Retinal pigment epithelial cell (primary cell): ENCODE measurements at regions not wholly inside any gene's neighbourhood (a gene's known extent, or its start where the extent isn't known, plus 50 kb on each side); places are given as distances from the start of the nearest gene placed in this dataset.

Experiments
- DNase-seq: peaks from one replicate; pipeline ENCODE4 v3.0.0-alpha.2; 2010; ENCODE audit warnings: low read depth
- H3K4me3 ChIP-seq: 2 replicates; pipeline ENCODE4 v1.5.1; 2011; ENCODE audit warnings: mild to moderate bottlenecking, low read length, control low read depth, moderate library complexity
- TF ChIP-seq, protein P1 (sequence below): conservative IDR thresholded peaks from 2 replicates; pipeline ENCODE4 v1.5.1; 2011; ENCODE audit warnings: low read depth, low read length, control low read depth, inconsistent platforms

DNA sequence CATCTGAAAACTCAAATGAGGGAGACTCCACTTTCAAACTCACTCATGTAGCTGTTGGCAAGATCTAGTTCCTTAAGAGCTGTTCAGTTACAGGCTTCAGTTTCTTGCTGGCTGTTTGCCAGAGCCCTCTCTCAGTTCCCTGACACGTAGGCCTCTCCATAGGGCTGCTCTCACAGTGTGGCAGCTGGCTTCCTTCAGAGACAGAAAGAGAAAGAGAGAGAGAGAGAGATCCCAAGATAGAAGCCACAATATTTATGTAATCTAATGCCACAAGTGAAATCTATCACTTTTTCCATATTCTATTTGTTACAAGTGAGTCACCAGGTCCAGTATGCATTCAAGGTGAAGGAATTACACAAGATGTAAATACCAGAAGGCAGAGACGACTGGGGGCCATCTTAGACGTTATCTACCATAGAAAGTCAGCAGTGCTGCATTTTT is 168.8 kb downstream of the RCN1 start:
- TF ChIP-seq, protein P1, sequence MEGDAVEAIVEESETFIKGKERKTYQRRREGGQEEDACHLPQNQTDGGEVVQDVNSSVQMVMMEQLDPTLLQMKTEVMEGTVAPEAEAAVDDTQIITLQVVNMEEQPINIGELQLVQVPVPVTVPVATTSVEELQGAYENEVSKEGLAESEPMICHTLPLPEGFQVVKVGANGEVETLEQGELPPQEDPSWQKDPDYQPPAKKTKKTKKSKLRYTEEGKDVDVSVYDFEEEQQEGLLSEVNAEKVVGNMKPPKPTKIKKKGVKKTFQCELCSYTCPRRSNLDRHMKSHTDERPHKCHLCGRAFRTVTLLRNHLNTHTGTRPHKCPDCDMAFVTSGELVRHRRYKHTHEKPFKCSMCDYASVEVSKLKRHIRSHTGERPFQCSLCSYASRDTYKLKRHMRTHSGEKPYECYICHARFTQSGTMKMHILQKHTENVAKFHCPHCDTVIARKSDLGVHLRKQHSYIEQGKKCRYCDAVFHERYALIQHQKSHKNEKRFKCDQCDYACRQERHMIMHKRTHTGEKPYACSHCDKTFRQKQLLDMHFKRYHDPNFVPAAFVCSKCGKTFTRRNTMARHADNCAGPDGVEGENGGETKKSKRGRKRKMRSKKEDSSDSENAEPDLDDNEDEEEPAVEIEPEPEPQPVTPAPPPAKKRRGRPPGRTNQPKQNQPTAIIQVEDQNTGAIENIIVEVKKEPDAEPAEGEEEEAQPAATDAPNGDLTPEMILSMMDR = no peak
- H3K4me3 ChIP-seq = no peak overlapping the region

GRCh38 chr11:32262367-32262766 is 171.5 kb downstream of the RCN1 start:
- H3K4me3 ChIP-seq = no peak overlapping the region
- TF ChIP-seq, protein P1 = no peak
- no peak for DNase-seq

More for the DNA sequence above, 168.8 kb downstream of the RCN1 start:
- peak; percentile 3 for DNase-seq

DNA sequence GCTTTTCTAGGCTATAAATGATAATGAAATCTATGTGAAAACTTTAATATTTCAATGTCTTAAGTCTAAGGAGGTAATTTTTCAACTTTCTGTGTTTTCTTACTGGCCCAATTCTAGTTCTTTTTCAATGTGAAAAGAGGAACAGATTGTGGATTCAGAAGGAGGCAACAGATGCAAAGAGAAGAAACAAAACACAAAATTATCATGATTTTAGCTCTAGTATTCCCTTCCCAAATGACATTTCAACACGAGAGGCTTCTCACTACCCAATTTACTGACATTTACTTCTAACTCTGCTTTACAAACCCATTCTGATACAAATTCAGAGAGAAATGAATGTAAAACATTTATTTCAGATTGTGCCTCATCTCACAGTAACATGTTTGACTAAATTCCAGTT is 169.4 kb downstream of the WT1 start:
- no peak overlapping the region for H3K4me3 ChIP-seq
- no peak for DNase-seq
- TF ChIP-seq, protein P1 = no peak

DNA sequence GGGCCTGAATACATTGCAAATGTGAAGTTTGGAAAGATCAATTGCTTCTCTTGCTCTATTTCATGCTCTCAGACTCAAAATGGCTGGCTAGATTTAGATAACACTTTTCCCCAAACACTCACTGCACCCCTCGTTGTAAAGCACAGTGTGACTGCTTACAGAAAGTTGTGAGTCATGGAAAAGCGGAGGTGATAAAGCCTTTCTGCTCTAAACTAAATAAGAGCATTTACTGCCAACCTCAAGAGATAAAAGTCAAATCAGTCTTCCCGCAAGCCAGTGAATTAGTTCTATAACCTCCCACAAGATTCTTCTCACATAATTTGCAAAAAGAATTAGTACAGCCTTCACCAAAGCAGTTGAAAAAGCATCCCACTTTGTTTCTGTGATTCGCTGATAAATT is 168.7 kb downstream of the WT1 start:
- TF ChIP-seq, protein P1 = no peak
- no peak overlapping the region for H3K4me3 ChIP-seq
- no peak for DNase-seq

GRCh38 chr11:32267679-32268187 is 167.6 kb downstream of the WT1 start:
- H3K4me3 ChIP-seq = no peak overlapping the region
- TF ChIP-seq, protein P1 = no peak
- no peak for DNase-seq

DNA sequence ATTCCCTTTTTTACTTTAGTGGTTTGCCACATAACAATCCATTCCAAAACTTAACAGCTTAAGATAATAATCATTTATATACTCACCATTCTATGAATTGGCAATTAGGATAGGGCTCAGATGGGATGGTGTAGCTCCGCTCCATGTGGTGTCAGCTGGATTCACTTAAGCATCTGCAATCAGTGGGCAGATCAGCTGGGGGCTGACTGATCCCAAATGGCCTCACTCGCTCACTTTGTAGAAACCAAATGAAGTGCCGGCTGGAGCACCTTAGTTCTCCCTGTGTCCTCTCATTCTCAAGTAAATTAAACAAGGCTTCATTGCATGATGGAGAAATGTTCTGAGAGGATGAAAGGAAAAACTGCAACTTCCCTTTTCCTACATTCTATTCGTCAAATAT is 161.4 kb downstream of the WT1 start:
- no peak overlapping the region for H3K4me3 ChIP-seq
- no peak for DNase-seq
- TF ChIP-seq, protein P1 = no peak

- TF ChIP-seq, protein P1 = peak; percentile 42
- no peak overlapping the region for H3K4me3 ChIP-seq
- DNase-seq = no peak
Observed at GRCh38 chr11:32279672-32280071, 155.7 kb downstream of the WT1 start.
